NCI-H510A treated with DMSO at 0.1 percent for 48 hours (cell line): ENCODE measurements at regions not wholly inside any gene's neighbourhood (a gene's known extent, or its start where the extent isn't known, plus 50 kb on each side); places are given as distances from the start of the nearest gene placed in this dataset.
"Not testable (repeated sequence)": the region's sequence is repeated elsewhere in the genome, so short reads cannot be mapped to it uniquely, and the experiment has no call there.

Experiments
- DNase-seq: peaks from one replicate; lab custom pipeline; 2025; lab: John Stamatoyannopoulos, UW

- no peak for DNase-seq
These were observed 277.7 kb downstream of the VRK1 start for GRCh38 chr14:97074856-97075255.

- DNase-seq: no peak
These were observed 280.1 kb downstream of the VRK1 start for GRCh38 chr14:97077253-97077653.

- DNase-seq: no peak
These were observed 280.5 kb downstream of the VRK1 start for GRCh38 chr14:97077687-97078086.

- DNase-seq: no peak
These were observed 283.8 kb downstream of the VRK1 start for GRCh38 chr14:97080991-97081390.

DNA sequence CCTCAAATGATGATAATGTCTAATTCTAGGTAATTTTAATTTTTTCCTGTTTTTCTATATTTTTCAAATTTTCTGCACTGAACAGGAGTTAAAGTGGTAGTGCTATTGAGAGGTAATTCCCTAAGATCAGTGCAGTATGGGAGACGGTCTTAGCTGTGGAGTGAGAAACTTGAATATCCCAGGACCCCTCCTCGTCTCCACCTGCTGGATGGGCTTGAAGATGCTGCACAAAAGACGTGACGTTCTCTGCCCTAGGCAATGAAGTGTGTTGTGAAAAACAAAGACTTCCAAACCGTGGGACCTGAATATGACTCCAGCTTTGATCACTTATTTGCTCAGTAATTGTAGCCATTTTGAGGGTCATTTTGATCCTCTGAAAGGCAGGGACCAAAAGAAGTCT is 298.1 kb downstream of the VRK1 start:
- no peak for DNase-seq

- no peak for DNase-seq
These were observed 300.1 kb downstream of the VRK1 start for GRCh38 chr14:97097296-97097695.

DNA sequence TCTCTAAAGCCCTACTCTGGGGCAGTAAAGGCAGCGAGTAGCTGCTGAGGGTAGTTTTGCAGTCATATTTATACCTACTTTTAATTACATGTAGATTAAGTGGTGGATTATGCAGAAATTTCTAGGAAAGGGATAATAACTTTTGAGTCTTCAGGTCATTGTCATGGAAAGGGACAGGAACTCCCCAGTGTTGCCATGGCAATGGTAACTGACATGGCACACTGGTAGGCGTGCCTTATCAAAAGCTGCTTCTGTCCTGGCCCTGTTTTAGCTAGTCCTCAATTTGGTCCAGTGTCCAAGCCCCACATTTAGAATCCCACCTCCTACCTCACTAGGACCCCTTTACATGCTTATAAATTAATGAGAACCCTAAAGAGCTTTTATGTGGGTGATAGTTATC is 303.1 kb downstream of the VRK1 start:
- no peak for DNase-seq

GRCh38 chr14:97101561-97101960 is 304.4 kb downstream of the VRK1 start:
- DNase-seq: no peak

GRCh38 chr14:97104029-97104428 is 306.8 kb downstream of the VRK1 start:
- DNase-seq: no peak

DNA sequence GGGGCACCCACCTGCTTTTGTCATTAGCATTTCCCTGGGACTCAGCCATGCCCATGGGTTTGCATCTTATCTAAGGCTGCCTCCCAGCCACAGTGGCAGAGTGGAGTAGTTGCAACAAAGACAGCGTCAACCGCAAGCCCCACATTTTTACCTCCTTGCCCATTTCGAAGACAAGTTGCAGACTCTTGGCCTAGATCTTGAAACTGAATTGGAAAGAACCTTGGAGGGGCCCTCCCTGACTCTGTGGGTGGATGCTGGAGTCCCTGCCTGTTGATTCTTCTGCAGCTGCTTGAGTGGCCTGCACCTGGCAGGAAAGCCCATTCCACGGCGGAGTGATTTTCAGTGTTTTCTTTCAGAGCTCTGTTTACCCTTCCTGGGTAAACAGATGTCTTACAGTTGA is 309.0 kb downstream of the VRK1 start:
- no peak for DNase-seq

GRCh38 chr14:97106609-97107008 is 309.4 kb downstream of the VRK1 start:
- DNase-seq: no peak

GRCh38 chr14:97107080-97107479 is 309.9 kb downstream of the VRK1 start:
- no peak for DNase-seq

GRCh38 chr14:97107760-97108159 is 310.6 kb downstream of the VRK1 start:
- DNase-seq: no peak

DNA sequence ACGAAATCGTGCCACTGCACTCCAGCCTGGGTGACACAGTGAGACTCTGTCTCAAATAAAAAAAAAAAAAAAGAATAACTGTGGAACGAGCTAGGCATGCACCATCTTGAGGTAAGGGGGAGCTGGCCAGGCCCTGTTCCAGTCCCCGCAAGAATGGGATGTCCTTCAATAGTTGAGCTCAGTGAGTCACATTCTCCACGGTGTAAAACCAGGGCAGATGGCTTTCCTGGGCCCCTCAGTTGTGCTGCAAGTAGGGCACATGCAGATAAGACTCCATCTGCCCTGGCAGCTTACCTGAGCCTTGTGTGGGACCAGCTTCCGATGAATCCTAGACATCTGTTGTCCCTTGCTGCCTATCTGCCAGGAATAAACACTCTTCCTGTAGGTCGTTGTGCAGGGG is 312.1 kb downstream of the VRK1 start:
- no peak for DNase-seq

DNA sequence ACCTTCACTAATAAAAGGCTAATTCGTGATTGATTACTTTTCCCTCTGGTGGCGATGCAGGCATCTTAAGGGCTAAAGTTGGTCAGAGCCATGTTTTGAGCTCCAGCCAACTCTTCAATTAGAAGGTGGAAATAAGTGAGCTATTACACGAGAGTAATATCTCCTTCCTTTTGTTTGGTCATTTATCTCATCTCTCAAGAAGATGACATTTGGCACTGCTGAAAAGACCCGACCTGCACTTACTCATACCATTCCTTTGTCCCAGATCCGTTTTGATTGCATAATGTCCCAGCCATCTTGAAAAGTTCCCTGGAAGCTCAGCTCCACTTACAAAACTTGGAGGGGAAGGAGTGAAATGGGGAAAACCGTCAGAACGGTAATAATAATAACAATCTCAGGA is 316.2 kb downstream of the VRK1 start:
- no peak for DNase-seq

GRCh38 chr14:97116546-97116945 is 319.4 kb downstream of the VRK1 start:
- DNase-seq: no peak

- no peak for DNase-seq
These were observed 320.5 kb downstream of the VRK1 start for GRCh38 chr14:97117693-97118092.

DNA sequence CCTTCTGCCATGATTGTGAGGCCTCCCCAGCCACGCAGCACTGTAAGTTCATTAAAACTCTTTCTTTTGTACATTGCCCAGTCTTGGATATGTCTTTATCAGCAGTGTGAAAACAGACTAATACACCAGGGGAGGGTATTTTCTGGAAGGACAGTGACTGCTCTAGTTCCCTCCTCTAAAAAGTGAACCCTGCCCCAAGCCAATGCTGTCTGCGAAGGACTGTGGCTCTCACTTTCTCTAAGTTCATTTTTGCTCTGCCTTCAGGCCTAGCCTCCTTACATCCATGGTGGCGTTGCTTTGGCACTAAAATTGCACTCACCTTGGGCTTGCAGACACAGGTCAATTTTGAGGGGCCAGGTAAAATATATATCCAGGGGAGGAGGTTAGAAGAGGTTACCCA is 323.0 kb downstream of the VRK1 start:
- no peak for DNase-seq

DNA sequence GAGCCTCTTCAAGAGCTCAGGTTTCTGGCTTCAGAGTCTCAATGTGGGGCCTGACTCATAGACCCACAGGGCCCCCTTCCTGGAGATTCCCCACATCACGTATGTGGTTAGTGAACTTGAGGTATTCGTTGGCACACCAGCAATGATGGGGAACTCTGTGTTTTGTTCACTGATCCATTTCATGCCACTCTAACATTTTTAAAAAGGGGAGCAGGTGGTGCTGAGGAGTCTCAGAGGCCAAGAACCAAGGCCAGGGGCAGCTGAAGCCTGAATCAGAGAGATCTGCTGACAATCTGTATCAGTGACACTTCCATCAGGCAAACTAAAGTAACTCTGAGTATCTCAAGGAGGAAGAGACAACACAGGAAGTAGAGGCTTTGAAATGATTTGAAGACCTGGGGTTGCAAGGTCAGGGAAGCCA is 323.4 kb downstream of the VRK1 start:
- no peak for DNase-seq

DNA sequence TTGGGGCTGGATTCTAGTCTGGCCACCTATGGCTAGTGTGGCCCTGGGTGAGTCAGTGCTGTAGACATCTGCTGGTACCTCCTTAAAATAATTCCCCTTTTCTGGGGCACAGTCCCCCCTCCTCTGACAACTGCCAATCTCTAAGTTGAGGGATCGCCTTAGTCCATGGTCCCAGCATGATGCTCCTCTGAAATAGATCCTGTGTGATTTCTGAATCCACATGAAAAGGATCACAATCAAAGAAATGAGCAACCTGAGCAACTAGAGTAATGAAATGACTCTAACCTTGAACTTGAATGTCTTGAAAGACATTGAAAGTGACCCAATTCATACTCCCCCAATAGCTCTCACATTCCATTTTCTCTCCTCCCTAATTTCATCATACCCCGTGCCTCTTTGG is 332.5 kb downstream of the VRK1 start:
- no peak for DNase-seq

DNA sequence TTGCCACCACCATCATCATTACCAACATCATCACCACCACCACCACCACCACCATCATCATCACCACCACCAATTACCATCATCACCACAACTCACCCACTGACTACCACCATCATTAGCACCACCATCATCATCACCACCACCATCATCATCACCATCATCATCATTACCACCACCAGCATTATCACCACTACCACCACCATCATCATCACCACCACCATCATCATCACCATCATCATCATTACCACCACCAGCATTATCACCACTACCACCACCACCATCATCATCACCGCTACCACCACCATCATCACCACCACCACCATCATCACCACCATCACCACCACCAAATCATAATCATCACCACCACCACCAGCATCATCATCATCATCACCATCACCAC is 338.7 kb downstream of the VRK1 start:
- not testable (repeated sequence) for DNase-seq

- DNase-seq: no peak
These were observed 340.5 kb downstream of the VRK1 start for GRCh38 chr14:97137705-97138104.

DNA sequence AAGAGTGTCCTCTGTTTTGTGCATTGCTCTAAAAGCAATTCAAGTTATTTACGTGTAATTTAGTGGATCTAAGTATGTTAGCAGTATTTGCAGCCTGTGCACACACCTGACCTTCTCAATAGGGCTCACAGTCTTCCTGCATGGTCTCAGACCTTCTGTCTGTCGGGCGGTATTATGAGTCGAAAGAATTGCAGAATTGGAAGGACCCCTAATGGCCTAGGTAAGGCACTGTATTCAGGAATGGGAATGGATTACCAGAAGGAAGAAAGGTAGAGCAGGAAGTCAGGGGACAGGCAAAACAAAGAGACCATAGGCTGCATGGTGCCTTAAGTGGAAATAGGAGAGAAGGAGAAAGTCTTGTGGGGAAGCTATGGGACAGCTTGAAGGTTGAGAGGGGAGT is 341.6 kb downstream of the VRK1 start:
- DNase-seq: no peak

DNA sequence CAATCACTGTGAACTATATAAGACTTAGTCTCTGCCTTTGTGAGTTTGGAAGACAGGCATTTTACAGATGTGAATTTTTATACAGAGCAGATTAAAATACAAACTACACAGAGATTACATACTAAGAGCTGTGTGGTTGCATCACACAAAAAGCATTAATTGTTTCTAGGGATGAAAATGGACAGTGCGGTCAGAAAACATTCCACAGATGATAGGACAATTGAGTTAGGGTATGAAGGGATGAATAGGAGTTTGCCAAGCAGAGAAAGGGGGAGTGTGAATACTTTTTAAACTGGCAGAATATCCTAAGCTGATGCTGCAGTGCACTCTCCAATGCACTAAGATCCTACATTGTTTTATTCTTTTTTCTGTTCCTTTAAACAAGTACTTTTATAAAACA is 345.8 kb downstream of the VRK1 start:
- no peak for DNase-seq

DNA sequence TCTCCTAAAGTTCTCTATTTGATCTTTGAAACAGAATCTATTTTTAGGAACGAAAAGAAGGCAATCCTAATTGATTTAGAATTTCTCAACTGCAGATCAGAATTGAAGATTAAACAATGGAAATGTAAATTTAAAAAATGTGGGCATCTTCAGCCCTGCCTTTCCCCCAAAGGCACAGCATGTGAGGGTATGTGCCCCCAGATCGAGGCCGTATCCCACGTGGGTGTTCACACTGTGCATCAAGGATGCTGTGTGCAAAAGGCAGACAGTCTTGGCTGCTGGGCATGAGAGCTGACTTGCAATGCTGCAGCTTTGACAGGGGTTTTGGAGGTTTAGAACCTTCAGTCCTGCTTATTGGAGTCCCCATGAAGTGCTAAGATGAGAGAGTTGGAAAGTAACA is 346.3 kb downstream of the VRK1 start:
- DNase-seq: no peak
